ENCODE measurements at regions not wholly inside any gene's neighbourhood (a gene's known extent, or its start where the extent isn't known, plus 50 kb on each side); places are given as distances from the start of the nearest gene placed in this dataset.

DNA sequence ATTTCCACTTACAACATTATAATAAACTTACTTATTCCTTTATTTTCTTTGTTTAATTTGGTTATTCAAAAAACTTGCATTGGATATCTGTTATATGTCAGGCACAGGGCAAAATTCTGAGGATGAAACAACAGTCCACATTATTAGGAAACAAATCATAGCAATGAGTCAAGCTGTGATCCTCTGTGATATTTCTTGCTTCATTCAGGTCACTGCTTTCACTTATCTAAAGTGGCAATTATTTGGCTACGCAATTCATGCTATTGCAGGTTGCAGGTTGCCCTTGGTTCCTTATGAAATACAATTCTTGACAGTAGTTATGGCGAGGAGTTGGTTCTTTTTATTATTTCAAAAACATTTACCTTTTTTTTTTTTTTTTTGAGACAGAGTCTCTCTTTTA is 66.4 kb upstream of the CNTN6 start:
- Histone ChIP-seq H2AFZ (no peak overlapping the region), H3K4me2 (no peak overlapping the region), H3K79me2 (replicated peaks; ENCODE audit: insufficient read depth) (no peaks in the 10 kb centered on the region), H3K4me3 (no peak overlapping the region), H3K27me3 (ENCODE audit: insufficient read depth) (no peaks in the 10 kb centered on the region), H3K4me1 (ENCODE audit: insufficient read depth) (no peaks in the 10 kb centered on the region), H3K36me3 (ENCODE audit: insufficient read depth) (no peaks in the 10 kb centered on the region), H3K27ac (ENCODE audit: low read depth) (no peak overlapping the region), H4K20me1 (replicated peaks; ENCODE audit: insufficient read depth) (no peaks in the 10 kb centered on the region), H3F3A (replicated peaks; ENCODE audit: low read depth) (no peaks in the 10 kb centered on the region), H3K9me2 (ENCODE audit: insufficient read depth) (no peaks in the 10 kb centered on the region)
- TF ChIP-seq EZH2 (IDR thresholded peaks at IDR 0.05; ENCODE audit: low read depth, unreplicated experiment) (no peak), ZNF114 (CRISPR knock-in tag; IDR thresholded peaks at IDR 0.05) (no peak)
- ATAC-seq (no peak), DNase-seq (ENCODE audit: low spot score) (no peak)
- peaks cover 15% of the 10 kb centered on the region; the same call in 2 of the 3 replicates for H3K36me3 Mint-ChIP-seq (ENCODE audit: low read depth)
- no peaks in the 10 kb centered on the region for H3K27me3 Mint-ChIP-seq (ENCODE audit: insufficient read depth, low read depth, poor library complexity)
- H3K27ac Mint-ChIP-seq = no peak overlapping the region
- H3K4me1 Mint-ChIP-seq = no peaks in the 10 kb centered on the region
- H3K9me3 Mint-ChIP-seq = peaks cover 73% of the 10 kb centered on the region
- H3K4me3 Mint-ChIP-seq = no peak overlapping the region

GRCh38 chr3:1036207-1036826 is 56.5 kb upstream of the CNTN6 start:
- Histone ChIP-seq H4K20me1 (replicated peaks; ENCODE audit: insufficient read depth) (no peaks in the 10 kb centered on the region), H3K27me3 (ENCODE audit: insufficient read depth) (no peaks in the 10 kb centered on the region), H3F3A (replicated peaks; ENCODE audit: low read depth) (no peaks in the 10 kb centered on the region), H3K9me2 (ENCODE audit: insufficient read depth) (no peaks in the 10 kb centered on the region), H3K27ac (ENCODE audit: low read depth) (no peak overlapping the region), H3K4me3 (no peak overlapping the region), H3K4me2 (no peak overlapping the region), H3K79me2 (replicated peaks; ENCODE audit: insufficient read depth) (no peaks in the 10 kb centered on the region), H2AFZ (no peak overlapping the region), H3K36me3 (ENCODE audit: insufficient read depth) (no peaks in the 10 kb centered on the region), H3K4me1 (ENCODE audit: insufficient read depth) (no peaks in the 10 kb centered on the region)
- TF ChIP-seq ZNF114 (CRISPR knock-in tag; IDR thresholded peaks at IDR 0.05) (no peak), NANOG (IDR thresholded peaks at IDR 0.05; ENCODE audit: borderline replicate concordance) (no peak), JUNB (IDR thresholded peaks at IDR 0.05; ENCODE audit: unreplicated experiment) (no peak), CTCF (conservative IDR thresholded peaks at IDR 0.05; ENCODE audit: low read depth in 2 of 2) (no peak), ETS1 (IDR thresholded peaks at IDR 0.05) (no peak), EZH2phosphoT487 (IDR thresholded peaks at IDR 0.05; ENCODE audit: unreplicated experiment) (no peak), STAT1 (IDR thresholded peaks at IDR 0.05; ENCODE audit: unreplicated experiment) (no peak)
- no peak overlapping the region for H3K27ac Mint-ChIP-seq
- H3K27me3 Mint-ChIP-seq (ENCODE audit: insufficient read depth, low read depth, poor library complexity) = peaks cover 3% of the 10 kb centered on the region
- no peaks in the 10 kb centered on the region for H3K4me1 Mint-ChIP-seq
- H3K4me3 Mint-ChIP-seq = no peak overlapping the region
- H3K36me3 Mint-ChIP-seq (ENCODE audit: low read depth) = peaks cover 20% of the 10 kb centered on the region; the same call in 2 of the 3 replicates
- DNase-seq (ENCODE audit: low spot score) (no peak), ATAC-seq (no peak)
- peaks cover 95% of the 10 kb centered on the region for H3K9me3 Mint-ChIP-seq

All from GM23338 (cell line).